SK-N-SH treated with all-trans-retinoic acid at 6 μM for 48 hours (cell line): ENCODE measurements at regions not wholly inside any gene's neighbourhood (a gene's known extent, or its start where the extent isn't known, plus 50 kb on each side); places are given as distances from the start of the nearest gene placed in this dataset.

ENCODE experiments used
- ATAC-seq: fragments of 200-7000 bp; cut with Tn5 transposase; 3 replicates; pipeline ENCODE4 v1.9.1; 2020; ENCODE audit warnings: mild to moderate bottlenecking, moderate library complexity
- ARNTL ChIP-seq: fragments of 450-650 bp; formaldehyde crosslinking; IDR thresholded peaks from 2 replicates; pipeline ENCODE4 v1.5.0; 2020; ENCODE audit warnings: low read depth, mild to moderate bottlenecking, moderate library complexity, borderline replicate concordance
- BACH2 ChIP-seq: fragments of 250-450 bp; sonication (Bioruptor Pico); IDR thresholded peaks from 2 replicates; pipeline ENCODE4 v1.9.0; 2021; ENCODE audit warnings: mild to moderate bottlenecking, borderline replicate concordance
- CREB5 ChIP-seq: fragments of 250-450 bp; sonication (Bioruptor Pico); IDR thresholded peaks from 2 replicates; pipeline ENCODE4 v1.5.1; 2020; ENCODE audit warnings: low read depth, mild to moderate bottlenecking, moderate library complexity
- CSRNP3 ChIP-seq: fragments of 250-450 bp; sonication (Bioruptor Pico); IDR thresholded peaks from 2 replicates; pipeline ENCODE4 v1.5.1; 2021; ENCODE audit warnings: mild to moderate bottlenecking, moderate library complexity
- ESRRG ChIP-seq: fragments of 250-450 bp; sonication (Bioruptor Pico); IDR thresholded peaks from 2 replicates; pipeline ENCODE4 v1.6.1; 2021; ENCODE audit warnings: mild to moderate bottlenecking
- GLIS3 ChIP-seq: fragments of 250-450 bp; sonication (Bioruptor Pico); IDR thresholded peaks from 2 replicates; pipeline ENCODE4 v1.5.0; 2020; ENCODE audit warnings: mild to moderate bottlenecking, moderate library complexity
- ISL1 ChIP-seq: fragments of 250-450 bp; sonication (Bioruptor Pico); IDR thresholded peaks from 2 replicates; pipeline ENCODE4 v2.1.2; 2022; ENCODE audit warnings: mild to moderate bottlenecking, moderate library complexity
- POU6F1 ChIP-seq: fragments of 250-450 bp; sonication (Bioruptor Pico); IDR thresholded peaks from 2 replicates; pipeline ENCODE4 v1.8.0; 2021; ENCODE audit warnings: low read depth, mild to moderate bottlenecking, moderate library complexity, borderline replicate concordance
- PPARA ChIP-seq: fragments of 250-450 bp; sonication (Bioruptor Pico); IDR thresholded peaks from 2 replicates; pipeline ENCODE4 v1.5.0; 2020; ENCODE audit warnings: mild to moderate bottlenecking, borderline replicate concordance
- RARB ChIP-seq: fragments of 250-450 bp; sonication (Bioruptor Pico); IDR thresholded peaks from 2 replicates; pipeline ENCODE4 v1.8.0; 2021; ENCODE audit warnings: mild to moderate bottlenecking, moderate library complexity
- SNAI2 ChIP-seq: fragments of 250-450 bp; sonication (Bioruptor Pico); IDR thresholded peaks from 2 replicates; pipeline ENCODE4 v1.5.0; 2020; ENCODE audit warnings: mild to moderate bottlenecking, moderate library complexity
- TCF4 ChIP-seq: fragments of 250-450 bp; sonication (Bioruptor Pico); IDR thresholded peaks from 2 replicates; pipeline ENCODE4 v1.8.0; 2021; ENCODE audit warnings: mild to moderate bottlenecking, moderate library complexity, borderline replicate concordance
- TOX ChIP-seq: fragments of 250-450 bp; sonication (Bioruptor Pico); IDR thresholded peaks from 2 replicates; pipeline ENCODE4 v1.8.0; 2021; ENCODE audit warnings: mild to moderate bottlenecking, moderate library complexity, borderline replicate concordance
- ZC3H10 ChIP-seq: fragments of 250-450 bp; sonication (Bioruptor Pico); IDR thresholded peaks from 2 replicates; pipeline ENCODE4 v1.5.1; 2021; ENCODE audit warnings: mild to moderate bottlenecking, moderate library complexity
- ZFP3 ChIP-seq: fragments of 250-450 bp; sonication (Bioruptor Pico); IDR thresholded peaks from 2 replicates; pipeline ENCODE4 v1.5.0; 2020; ENCODE audit warnings: mild to moderate bottlenecking, moderate library complexity
- ZFP30 ChIP-seq: fragments of 450-650 bp; formaldehyde crosslinking; IDR thresholded peaks from 2 replicates; pipeline ENCODE4 v1.5.0; 2022; ENCODE audit warnings: mild to moderate bottlenecking, moderate library complexity
- ZNF565 ChIP-seq: fragments of 450-650 bp; formaldehyde crosslinking; conservative IDR thresholded peaks from 2 replicates; pipeline ENCODE4 v1.5.0; 2020; ENCODE audit warnings: low read depth, mild to moderate bottlenecking, moderate library complexity
- ZNF70 ChIP-seq: fragments of 450-650 bp; formaldehyde crosslinking; IDR thresholded peaks from 2 replicates; pipeline ENCODE4 v1.5.0; 2020; ENCODE audit warnings: mild to moderate bottlenecking, moderate library complexity
- ZNF8 ChIP-seq: fragments of 450-650 bp; formaldehyde crosslinking; IDR thresholded peaks from 2 replicates; pipeline ENCODE4 v1.5.0; 2020; ENCODE audit warnings: mild to moderate bottlenecking, moderate library complexity
- TF ChIP-seq, protein P1 (sequence below): fragments of 250-450 bp; sonication (Bioruptor Pico); IDR thresholded peaks from 2 replicates; pipeline ENCODE4 v1.8.0; 2020; ENCODE audit warnings: mild to moderate bottlenecking, moderate library complexity, borderline replicate concordance
- TF ChIP-seq, protein P2 (sequence below): fragments of 250-450 bp; sonication (Bioruptor Pico); IDR thresholded peaks from 2 replicates; pipeline ENCODE4 v1.5.0; 2020; ENCODE audit warnings: mild to moderate bottlenecking, moderate library complexity

DNA sequence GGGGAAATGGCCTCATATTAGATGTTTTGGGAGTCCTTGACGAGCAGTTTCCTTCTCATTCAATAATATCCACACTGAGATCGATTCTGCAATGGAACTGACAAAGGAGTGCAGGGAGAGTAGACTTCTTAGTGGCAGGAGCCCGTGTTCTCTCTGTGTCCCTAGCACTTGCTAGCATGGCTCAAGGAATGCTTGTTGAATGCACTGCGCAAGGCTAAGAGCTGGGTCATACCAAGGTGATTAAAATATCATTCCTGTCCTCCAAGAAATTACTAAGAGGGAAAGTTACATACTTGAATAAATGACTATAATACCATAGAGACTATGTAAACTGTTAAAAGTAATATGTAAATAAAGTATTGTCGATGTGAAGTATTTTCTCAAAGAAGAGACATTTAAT, 630.1 kb downstream of the IRX1 start (continued):
- TF ChIP-seq ZC3H10 (CRISPR knock-in tag) (no peak), ZNF565 (CRISPR knock-in tag) (no peak), ZNF70 (CRISPR knock-in tag) (no peak)

GRCh38 chr5:4226565-4226964, 630.9 kb downstream of the IRX1 start:
- no peak for TF ChIP-seq SNAI2
- TF ChIP-seq RARB (CRISPR knock-in tag), result no peak
- TF ChIP-seq, protein P1, sequence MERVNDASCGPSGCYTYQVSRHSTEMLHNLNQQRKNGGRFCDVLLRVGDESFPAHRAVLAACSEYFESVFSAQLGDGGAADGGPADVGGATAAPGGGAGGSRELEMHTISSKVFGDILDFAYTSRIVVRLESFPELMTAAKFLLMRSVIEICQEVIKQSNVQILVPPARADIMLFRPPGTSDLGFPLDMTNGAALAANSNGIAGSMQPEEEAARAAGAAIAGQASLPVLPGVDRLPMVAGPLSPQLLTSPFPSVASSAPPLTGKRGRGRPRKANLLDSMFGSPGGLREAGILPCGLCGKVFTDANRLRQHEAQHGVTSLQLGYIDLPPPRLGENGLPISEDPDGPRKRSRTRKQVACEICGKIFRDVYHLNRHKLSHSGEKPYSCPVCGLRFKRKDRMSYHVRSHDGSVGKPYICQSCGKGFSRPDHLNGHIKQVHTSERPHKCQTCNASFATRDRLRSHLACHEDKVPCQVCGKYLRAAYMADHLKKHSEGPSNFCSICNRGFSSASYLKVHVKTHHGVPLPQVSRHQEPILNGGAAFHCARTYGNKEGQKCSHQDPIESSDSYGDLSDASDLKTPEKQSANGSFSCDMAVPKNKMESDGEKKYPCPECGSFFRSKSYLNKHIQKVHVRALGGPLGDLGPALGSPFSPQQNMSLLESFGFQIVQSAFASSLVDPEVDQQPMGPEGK (CRISPR knock-in tag), result no peak
- TF ChIP-seq ZNF8 (CRISPR knock-in tag), result no peak
- no peak for TF ChIP-seq ISL1 (CRISPR knock-in tag)
- no peak for TF ChIP-seq ZNF565 (CRISPR knock-in tag)
- TF ChIP-seq GLIS3 (CRISPR knock-in tag), result no peak
- TF ChIP-seq ZFP30 (CRISPR knock-in tag), result no peak
- TF ChIP-seq ESRRG (CRISPR knock-in tag), result no peak
- TF ChIP-seq BACH2, result no peak
- TF ChIP-seq PPARA, result no peak
- TF ChIP-seq CSRNP3, result no peak
- no peak for TF ChIP-seq TOX (CRISPR knock-in tag)
- ATAC-seq, result no peak

- TF ChIP-seq TOX (CRISPR knock-in tag) (no peak), CREB5 (CRISPR knock-in tag) (no peak), BACH2 (no peak), ZNF8 (CRISPR knock-in tag) (no peak), ISL1 (CRISPR knock-in tag) (no peak), ARNTL (CRISPR knock-in tag) (no peak), ZNF70 (CRISPR knock-in tag) (no peak), ZFP30 (CRISPR knock-in tag) (no peak), ZC3H10 (CRISPR knock-in tag) (no peak), GLIS3 (CRISPR knock-in tag) (no peak), POU6F1 (no peak), ZNF565 (CRISPR knock-in tag) (no peak), ZFP3 (no peak), TCF4 (no peak)
- TF ChIP-seq, protein P2, sequence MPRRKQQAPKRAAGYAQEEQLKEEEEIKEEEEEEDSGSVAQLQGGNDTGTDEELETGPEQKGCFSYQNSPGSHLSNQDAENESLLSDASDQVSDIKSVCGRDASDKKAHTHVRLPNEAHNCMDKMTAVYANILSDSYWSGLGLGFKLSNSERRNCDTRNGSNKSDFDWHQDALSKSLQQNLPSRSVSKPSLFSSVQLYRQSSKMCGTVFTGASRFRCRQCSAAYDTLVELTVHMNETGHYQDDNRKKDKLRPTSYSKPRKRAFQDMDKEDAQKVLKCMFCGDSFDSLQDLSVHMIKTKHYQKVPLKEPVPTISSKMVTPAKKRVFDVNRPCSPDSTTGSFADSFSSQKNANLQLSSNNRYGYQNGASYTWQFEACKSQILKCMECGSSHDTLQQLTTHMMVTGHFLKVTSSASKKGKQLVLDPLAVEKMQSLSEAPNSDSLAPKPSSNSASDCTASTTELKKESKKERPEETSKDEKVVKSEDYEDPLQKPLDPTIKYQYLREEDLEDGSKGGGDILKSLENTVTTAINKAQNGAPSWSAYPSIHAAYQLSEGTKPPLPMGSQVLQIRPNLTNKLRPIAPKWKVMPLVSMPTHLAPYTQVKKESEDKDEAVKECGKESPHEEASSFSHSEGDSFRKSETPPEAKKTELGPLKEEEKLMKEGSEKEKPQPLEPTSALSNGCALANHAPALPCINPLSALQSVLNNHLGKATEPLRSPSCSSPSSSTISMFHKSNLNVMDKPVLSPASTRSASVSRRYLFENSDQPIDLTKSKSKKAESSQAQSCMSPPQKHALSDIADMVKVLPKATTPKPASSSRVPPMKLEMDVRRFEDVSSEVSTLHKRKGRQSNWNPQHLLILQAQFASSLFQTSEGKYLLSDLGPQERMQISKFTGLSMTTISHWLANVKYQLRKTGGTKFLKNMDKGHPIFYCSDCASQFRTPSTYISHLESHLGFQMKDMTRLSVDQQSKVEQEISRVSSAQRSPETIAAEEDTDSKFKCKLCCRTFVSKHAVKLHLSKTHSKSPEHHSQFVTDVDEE (CRISPR knock-in tag), result no peak
- TF ChIP-seq, all 23 proteins: peak for 0
- ATAC-seq, result no peak
These were observed 633.1 kb downstream of the IRX1 start for GRCh38 chr5:4228708-4229107.
